ENCODE measurements at regions not wholly inside any gene's neighbourhood (a gene's known extent, or its start where the extent isn't known, plus 50 kb on each side); places are given as distances from the start of the nearest gene placed in this dataset.

GRCh38 chr9:87813119-87813463 lies 69.6 kb upstream of the SPATA31E1 start:
- in situ Hi-C loops (cut with HindIII; ENCODE audit: low sequenced_read_pairs): no loop called here
- DNase-seq (ENCODE audit: low spot score): no peak

DNA sequence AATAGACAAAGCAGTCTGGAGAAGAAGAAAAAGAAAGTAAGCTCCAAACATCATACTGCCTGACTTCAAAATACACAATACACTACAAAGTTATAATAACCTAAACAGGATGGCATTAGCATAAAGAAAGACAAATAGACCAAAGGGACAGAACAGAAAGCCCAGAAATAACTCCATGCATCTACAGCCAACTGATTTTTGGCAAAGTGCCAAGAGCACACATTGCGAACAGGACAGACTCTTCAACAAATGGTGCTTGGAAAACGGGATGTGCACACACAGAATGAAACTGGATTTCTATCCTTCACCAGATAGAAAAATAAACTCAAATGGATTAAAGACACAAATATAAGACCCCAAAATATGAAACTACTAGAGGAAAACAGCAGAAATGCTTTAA lies 66.6 kb upstream of the SPATA31E1 start:
- in situ Hi-C loops (cut with HindIII; ENCODE audit: low sequenced_read_pairs): no loop called here
- DNase-seq (ENCODE audit: low spot score): peak; percentile 22

DNA sequence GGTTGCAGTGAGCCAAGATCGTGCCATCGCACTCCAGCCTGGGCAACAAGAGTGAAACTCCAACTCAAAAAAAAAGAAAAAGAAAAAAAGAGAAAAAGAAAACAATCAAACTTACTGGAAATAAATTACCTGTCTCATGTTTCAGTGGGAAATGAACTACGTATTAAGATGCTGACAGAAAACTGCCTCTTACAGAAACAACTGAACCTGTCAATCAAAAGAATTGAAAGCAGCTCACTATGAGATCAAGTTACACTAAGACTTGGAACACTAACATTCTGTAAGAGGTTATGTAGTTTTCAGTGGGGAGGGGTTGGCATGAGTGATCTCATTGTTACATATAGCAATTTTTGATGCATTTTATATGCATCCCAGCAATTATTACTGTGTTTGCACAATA lies 64.4 kb upstream of the SPATA31E1 start:
- in situ Hi-C loops (cut with HindIII; ENCODE audit: low sequenced_read_pairs): no loop called here
- no peak for DNase-seq (ENCODE audit: low spot score)

- in situ Hi-C loops (cut with HindIII; ENCODE audit: low sequenced_read_pairs): no loop called here
- no peak for DNase-seq (ENCODE audit: low spot score)
Observed at GRCh38 chr9:87824216-87824875, 58.3 kb upstream of the SPATA31E1 start.

DNA sequence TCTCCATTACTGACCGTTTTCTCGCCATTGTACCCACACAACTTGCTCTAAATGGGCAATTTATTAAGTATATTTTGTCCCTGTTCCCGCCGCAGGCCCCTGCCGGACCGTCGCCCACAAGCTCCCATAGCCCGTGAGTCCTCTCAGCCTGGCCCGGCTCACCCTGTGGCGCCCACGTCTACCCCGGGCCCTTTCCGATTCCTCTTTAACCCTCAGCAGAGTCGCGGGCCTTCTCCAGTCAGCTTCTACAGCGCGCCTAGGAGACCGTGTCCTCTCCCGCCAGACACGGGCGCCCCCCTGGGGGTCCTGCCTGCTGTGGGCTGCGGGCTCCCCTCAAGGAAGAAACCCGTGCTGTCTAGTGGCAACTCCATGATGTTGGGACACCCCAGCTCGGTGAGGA lies 57.8 kb upstream of the SPATA31E1 start:
- no peak for DNase-seq (ENCODE audit: low spot score)
- in situ Hi-C loops (cut with HindIII; ENCODE audit: low sequenced_read_pairs): no loop called here

DNA sequence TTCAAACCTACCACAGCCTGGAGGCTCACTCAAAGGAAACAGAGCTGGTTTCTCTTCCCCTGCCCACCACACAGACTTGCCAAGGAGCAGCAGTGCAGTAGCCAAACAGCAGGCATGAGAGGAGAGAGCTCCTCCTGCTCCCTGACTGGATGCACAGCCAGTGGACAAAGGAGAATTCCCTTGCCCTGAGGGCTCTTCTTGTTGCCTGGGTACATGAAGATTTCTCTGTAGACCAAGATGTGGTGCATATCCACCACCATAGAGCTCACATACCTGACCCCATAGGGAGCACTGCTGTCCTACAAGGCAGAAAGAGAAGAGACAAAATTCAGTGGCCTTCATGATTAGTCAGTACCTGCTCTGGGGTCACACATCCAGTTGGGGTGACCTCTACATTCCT lies 56.3 kb upstream of the SPATA31E1 start:
- no peak for DNase-seq (ENCODE audit: low spot score)
- in situ Hi-C loops (cut with HindIII; ENCODE audit: low sequenced_read_pairs): no loop called here

DNA sequence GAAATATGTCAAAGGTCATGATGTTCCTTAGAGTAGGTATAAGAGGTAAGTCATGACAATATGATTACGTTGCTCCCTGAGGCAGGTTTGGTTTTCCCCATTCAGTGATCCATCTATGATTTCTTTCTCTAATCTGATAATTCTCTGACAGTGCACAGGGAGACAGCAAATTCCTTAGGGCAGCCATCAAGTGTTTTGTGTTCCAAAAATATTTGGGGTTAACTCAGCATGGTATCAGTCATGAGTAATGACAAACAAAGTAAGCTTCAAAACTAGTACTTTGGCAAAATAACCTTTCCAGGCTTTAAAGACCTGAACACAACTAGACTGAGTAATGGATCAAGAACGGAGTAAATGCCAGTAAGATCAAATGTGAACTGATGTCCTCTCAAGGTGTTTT lies 55.3 kb upstream of the SPATA31E1 start:
- in situ Hi-C loops (cut with HindIII; ENCODE audit: low sequenced_read_pairs): no loop called here
- DNase-seq (ENCODE audit: low spot score): no peak

DNA sequence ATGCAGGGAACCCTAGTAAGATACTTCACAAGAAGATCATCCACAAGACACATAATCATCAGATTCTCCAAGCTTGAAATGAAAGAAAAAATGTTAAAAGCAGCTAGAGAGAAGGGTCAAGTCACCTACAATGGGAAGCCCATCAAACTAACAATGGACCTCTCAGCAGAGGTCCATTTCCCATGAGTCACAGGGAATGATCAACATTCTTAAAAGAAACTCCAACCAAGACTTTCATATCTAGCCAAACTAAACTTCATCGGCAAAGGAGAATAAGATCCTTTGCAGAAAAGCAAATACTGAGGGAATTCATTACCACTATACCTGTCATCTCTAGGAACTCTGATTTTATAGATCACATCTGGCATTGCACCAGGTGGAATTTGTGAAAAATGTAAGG lies 52.9 kb upstream of the SPATA31E1 start:
- in situ Hi-C loops (cut with HindIII; ENCODE audit: low sequenced_read_pairs): no loop called here

DNA sequence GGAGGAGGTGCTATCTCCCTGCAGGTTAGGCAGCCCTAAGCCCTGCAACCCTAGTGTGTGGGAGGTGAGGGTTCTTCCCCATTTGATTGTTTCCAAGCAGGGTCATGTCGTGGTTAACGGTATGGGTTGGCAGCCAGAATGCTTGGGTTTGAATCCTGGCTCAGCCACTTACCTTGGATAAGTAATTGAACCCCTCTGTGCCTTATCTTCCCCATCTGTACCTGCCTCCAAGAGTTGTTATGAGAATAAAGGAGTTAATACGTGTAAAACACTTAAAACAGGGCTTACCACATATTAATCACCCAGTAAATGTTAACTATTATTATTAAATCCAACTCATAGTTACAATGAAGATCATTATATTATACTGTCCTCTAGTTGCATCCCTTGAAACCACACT lies 52.2 kb upstream of the SPATA31E1 start:
- in situ Hi-C loops (cut with HindIII; ENCODE audit: low sequenced_read_pairs): no loop called here
- no peak for DNase-seq (ENCODE audit: low spot score)

More for the DNA sequence above, 52.9 kb upstream of the SPATA31E1 start:
- no peak for DNase-seq (ENCODE audit: low spot score)

- in situ Hi-C loops (cut with HindIII; ENCODE audit: low sequenced_read_pairs): no loop called here
- DNase-seq (ENCODE audit: low spot score): no peak
Observed at GRCh38 chr9:87831159-87831558, 51.5 kb upstream of the SPATA31E1 start.
